IPS-18c (cell line): ENCODE measurements at regions not wholly inside any gene's neighbourhood (a gene's known extent, or its start where the extent isn't known, plus 50 kb on each side); places are given as distances from the start of the nearest gene placed in this dataset.
A peak's percentile ranks its signal among the peaks of the same experiment; 100 is the strongest.
"Not testable (repeated sequence)": the region's sequence is repeated elsewhere in the genome, so short reads cannot be mapped to it uniquely, and the experiment has no call there.

Experiments
- H3K4me3 ChIP-seq: 2 replicates; pipeline ENCODE4 v1.7.0; 2013; ENCODE audit warnings: low read depth, mild to moderate bottlenecking, low read length, moderate library complexity; ENCODE audit not compliant: insufficient read depth
- H3K9me3 ChIP-seq: one replicate; pipeline ENCODE4 v1.6.1; 2013; ENCODE audit warnings: mild to moderate bottlenecking, low read length, moderate library complexity; ENCODE audit not compliant: control insufficient read depth, insufficient read depth

GRCh38 chr4:103256068-103256467 lies 57.9 kb upstream of the CENPE start:
- not testable (repeated sequence) for H3K9me3 ChIP-seq
- H3K4me3 ChIP-seq, result peak overlapping the region; percentile 11; the same call in 1 of the 2 replicates
